ENCODE measurements at regions not wholly inside any gene's neighbourhood (a gene's known extent, or its start where the extent isn't known, plus 50 kb on each side); places are given as distances from the start of the nearest gene placed in this dataset.

GRCh38 chr4:127143460-127144195, 489.1 kb upstream of the INTU start:
- TF ChIP-seq CTCF (IDR thresholded peaks at IDR 0.05) = no peak
- no peak for TF ChIP-seq POLR2A (IDR thresholded peaks at IDR 0.05)
